Gastroesophageal sphincter (tissue), 3 donors: ENCODE measurements at regions not wholly inside any gene's neighbourhood (a gene's known extent, or its start where the extent isn't known, plus 50 kb on each side); places are given as distances from the start of the nearest gene placed in this dataset.

Source experiments
- EP300 ChIP-seq: sonication (generic); formaldehyde crosslinking; IDR thresholded peaks from one replicate; pipeline ENCODE4 v1.6.1; 2017; ENCODE audit warnings: antibody characterized with exemption, mild to moderate bottlenecking
- POLR2A ChIP-seq, 2 donors: fragments of 450-650 bp; IDR thresholded peaks; one replicate each; pipeline ENCODE4 v1.6.1; 2017; ENCODE audit warnings: antibody characterized with exemption in 2 of 2, mild to moderate bottlenecking in 2 of 2, moderate library complexity in 1 of 2
- POLR2AphosphoS5 ChIP-seq: sonication (generic); formaldehyde crosslinking; IDR thresholded peaks from one replicate; pipeline ENCODE4 v1.6.1; 2017; ENCODE audit warnings: antibody characterized with exemption
- TF ChIP-seq, protein P1 (sequence below), 4 experiments: fragments of 200-600 bp in 2 of 4; fragments of 450-650 bp in 2 of 4; sonication (generic) in 1 of 4; IDR thresholded peaks; one replicate each; pipeline ENCODE4 v1.5.1; 2017 to 2019; ENCODE audit warnings: antibody characterized with exemption in 4 of 4, mild to moderate bottlenecking in 2 of 4, moderate library complexity in 2 of 4

- TF ChIP-seq, protein P1, sequence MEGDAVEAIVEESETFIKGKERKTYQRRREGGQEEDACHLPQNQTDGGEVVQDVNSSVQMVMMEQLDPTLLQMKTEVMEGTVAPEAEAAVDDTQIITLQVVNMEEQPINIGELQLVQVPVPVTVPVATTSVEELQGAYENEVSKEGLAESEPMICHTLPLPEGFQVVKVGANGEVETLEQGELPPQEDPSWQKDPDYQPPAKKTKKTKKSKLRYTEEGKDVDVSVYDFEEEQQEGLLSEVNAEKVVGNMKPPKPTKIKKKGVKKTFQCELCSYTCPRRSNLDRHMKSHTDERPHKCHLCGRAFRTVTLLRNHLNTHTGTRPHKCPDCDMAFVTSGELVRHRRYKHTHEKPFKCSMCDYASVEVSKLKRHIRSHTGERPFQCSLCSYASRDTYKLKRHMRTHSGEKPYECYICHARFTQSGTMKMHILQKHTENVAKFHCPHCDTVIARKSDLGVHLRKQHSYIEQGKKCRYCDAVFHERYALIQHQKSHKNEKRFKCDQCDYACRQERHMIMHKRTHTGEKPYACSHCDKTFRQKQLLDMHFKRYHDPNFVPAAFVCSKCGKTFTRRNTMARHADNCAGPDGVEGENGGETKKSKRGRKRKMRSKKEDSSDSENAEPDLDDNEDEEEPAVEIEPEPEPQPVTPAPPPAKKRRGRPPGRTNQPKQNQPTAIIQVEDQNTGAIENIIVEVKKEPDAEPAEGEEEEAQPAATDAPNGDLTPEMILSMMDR (IDR thresholded peaks at IDR 0.05), result no peak
- TF ChIP-seq POLR2A (IDR thresholded peaks at IDR 0.05), result no peak
- no peak for TF ChIP-seq POLR2AphosphoS5
- no peak for TF ChIP-seq EP300
These were observed 197.4 kb downstream of the DLEU7 start for GRCh38 chr13:50646070-50646469.
